Neuron (in vitro differentiated cells): ENCODE measurements at regions not wholly inside any gene's neighbourhood (a gene's known extent, or its start where the extent isn't known, plus 50 kb on each side); places are given as distances from the start of the nearest gene placed in this dataset.

Experiments
- H2AFZ ChIP-seq: one replicate; pipeline ENCODE4 v1.6.1; 2013; ENCODE audit warnings: low read depth, mild to moderate bottlenecking, inconsistent platforms, low read length, moderate library complexity
- H3K27me3 ChIP-seq: one replicate; pipeline ENCODE4 v1.6.1; 2013; ENCODE audit warnings: low read length; ENCODE audit not compliant: insufficient read depth
- H3K36me3 ChIP-seq: one replicate; pipeline ENCODE4 v1.6.1; 2013; ENCODE audit warnings: low read length; ENCODE audit not compliant: insufficient read depth
- H3K4me1 ChIP-seq: one replicate; pipeline ENCODE4 v1.6.1; 2013; ENCODE audit warnings: low read length; ENCODE audit not compliant: insufficient read depth
- H3K4me3 ChIP-seq: 2 replicates; pipeline ENCODE4 v1.5.1; 2013; ENCODE audit warnings: mild to moderate bottlenecking, low read length, moderate library complexity
- H3K9me3 ChIP-seq: one replicate; pipeline ENCODE4 v1.6.1; 2013; ENCODE audit warnings: low read length

- Histone ChIP-seq H2AFZ (no peak overlapping the region), H3K9me3 (no peaks in the 10 kb centered on the region), H3K27me3 (no peaks in the 10 kb centered on the region), H3K36me3 (no peaks in the 10 kb centered on the region), H3K4me3 (no peak overlapping the region), H3K4me1 (no peaks in the 10 kb centered on the region)
These were observed 831.8 kb upstream of the SEL1L start for GRCh38 chr14:82365471-82365870.

- Histone ChIP-seq H3K36me3 (no peaks in the 10 kb centered on the region), H3K4me1 (no peaks in the 10 kb centered on the region), H3K4me3 (no peak overlapping the region), H2AFZ (no peak overlapping the region), H3K27me3 (no peaks in the 10 kb centered on the region), H3K9me3 (no peaks in the 10 kb centered on the region)
These were observed 833.1 kb upstream of the SEL1L start for GRCh38 chr14:82366803-82367202.

GRCh38 chr14:82379291-82379690 is 845.6 kb upstream of the SEL1L start:
- no peaks in the 10 kb centered on the region for H3K9me3 ChIP-seq
- H3K36me3 ChIP-seq, result no peaks in the 10 kb centered on the region
- no peak overlapping the region for H2AFZ ChIP-seq
- no peak overlapping the region for H3K4me3 ChIP-seq
- H3K4me1 ChIP-seq, result no peaks in the 10 kb centered on the region
- no peaks in the 10 kb centered on the region for H3K27me3 ChIP-seq

DNA sequence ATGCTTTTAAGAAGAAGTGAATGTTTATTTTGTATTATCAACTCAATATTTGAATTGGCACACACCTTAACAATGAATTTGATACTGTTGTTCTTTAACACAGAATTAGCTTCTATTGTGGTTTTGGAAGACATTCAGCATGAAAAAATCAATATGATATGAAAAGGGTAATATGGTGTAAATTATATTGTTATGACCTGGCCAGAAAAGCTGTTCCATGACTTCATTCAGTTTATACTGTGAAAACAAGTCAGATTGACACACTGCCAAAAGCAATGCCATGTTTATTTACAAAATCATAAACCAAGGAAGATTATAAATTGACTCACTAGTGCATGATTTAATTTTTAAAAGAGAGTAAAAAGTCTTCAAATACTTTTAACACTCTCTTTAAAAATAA is 851.4 kb upstream of the SEL1L start:
- Histone ChIP-seq H3K36me3 (no peaks in the 10 kb centered on the region), H3K4me1 (no peaks in the 10 kb centered on the region), H2AFZ (no peak overlapping the region), H3K4me3 (no peak overlapping the region), H3K9me3 (no peaks in the 10 kb centered on the region), H3K27me3 (no peaks in the 10 kb centered on the region)

- Histone ChIP-seq H2AFZ (no peak overlapping the region), H3K9me3 (no peaks in the 10 kb centered on the region), H3K36me3 (no peaks in the 10 kb centered on the region), H3K4me1 (no peaks in the 10 kb centered on the region), H3K27me3 (no peaks in the 10 kb centered on the region), H3K4me3 (no peak overlapping the region)
These were observed 854.0 kb upstream of the SEL1L start for GRCh38 chr14:82387699-82388098.

- H3K4me3 ChIP-seq, result no peak overlapping the region
- no peaks in the 10 kb centered on the region for H3K36me3 ChIP-seq
- no peaks in the 10 kb centered on the region for H3K9me3 ChIP-seq
- no peak overlapping the region for H2AFZ ChIP-seq
- H3K4me1 ChIP-seq, result no peaks in the 10 kb centered on the region
- H3K27me3 ChIP-seq, result no peaks in the 10 kb centered on the region
These were observed 854.8 kb upstream of the SEL1L start for GRCh38 chr14:82388488-82388887.

DNA sequence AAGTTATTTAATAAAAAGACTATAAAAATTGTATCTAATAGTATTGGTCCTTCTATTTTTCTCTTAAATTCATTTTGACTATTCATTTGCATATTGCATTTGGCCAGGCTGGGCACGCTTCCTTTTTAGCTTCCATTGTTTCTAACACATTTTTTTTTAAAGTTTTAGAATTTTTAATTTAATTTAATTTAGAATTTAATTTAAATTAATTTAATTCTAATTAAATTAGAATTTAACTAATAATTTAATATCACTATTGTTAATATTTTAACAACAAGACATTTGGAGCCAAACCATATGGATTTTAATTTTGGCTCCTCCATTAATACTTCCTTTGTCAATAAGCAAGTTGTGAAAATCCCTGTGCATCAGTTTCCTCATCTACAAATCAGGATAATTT is 856.9 kb upstream of the SEL1L start:
- Histone ChIP-seq H3K27me3 (no peaks in the 10 kb centered on the region), H3K36me3 (no peaks in the 10 kb centered on the region), H3K4me1 (no peaks in the 10 kb centered on the region), H3K4me3 (no peak overlapping the region), H2AFZ (no peak overlapping the region), H3K9me3 (no peaks in the 10 kb centered on the region)

DNA sequence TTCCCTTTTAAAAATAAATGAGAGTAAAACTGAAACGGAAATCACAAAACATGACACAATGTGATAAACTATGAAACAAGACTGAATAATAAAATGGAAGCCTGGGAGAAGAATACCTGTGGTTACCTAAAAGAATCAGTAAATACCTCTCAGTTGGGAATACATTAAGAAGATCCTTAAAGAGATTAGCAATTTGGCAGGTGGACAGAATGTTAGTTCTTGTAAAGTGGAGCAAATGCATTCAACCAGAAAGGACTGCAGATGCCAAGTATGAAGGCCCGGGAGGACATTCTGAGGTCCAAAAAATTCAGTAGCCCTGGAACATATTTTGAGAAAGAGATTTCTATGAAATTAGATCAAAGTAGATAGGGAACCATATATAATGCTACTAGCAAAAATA is 861.3 kb upstream of the SEL1L start:
- H3K9me3 ChIP-seq, result no peaks in the 10 kb centered on the region
- no peaks in the 10 kb centered on the region for H3K36me3 ChIP-seq
- no peaks in the 10 kb centered on the region for H3K27me3 ChIP-seq

GRCh38 chr14:82398256-82398655 is 864.6 kb upstream of the SEL1L start:
- no peaks in the 10 kb centered on the region for H3K36me3 ChIP-seq
- H3K27me3 ChIP-seq, result no peaks in the 10 kb centered on the region
- no peaks in the 10 kb centered on the region for H3K9me3 ChIP-seq
- no peak overlapping the region for H3K4me3 ChIP-seq
- no peaks in the 10 kb centered on the region for H3K4me1 ChIP-seq
- no peak overlapping the region for H2AFZ ChIP-seq

More for the DNA sequence above, 861.3 kb upstream of the SEL1L start:
- no peak overlapping the region for H3K4me3 ChIP-seq
- no peaks in the 10 kb centered on the region for H3K4me1 ChIP-seq
- no peak overlapping the region for H2AFZ ChIP-seq

DNA sequence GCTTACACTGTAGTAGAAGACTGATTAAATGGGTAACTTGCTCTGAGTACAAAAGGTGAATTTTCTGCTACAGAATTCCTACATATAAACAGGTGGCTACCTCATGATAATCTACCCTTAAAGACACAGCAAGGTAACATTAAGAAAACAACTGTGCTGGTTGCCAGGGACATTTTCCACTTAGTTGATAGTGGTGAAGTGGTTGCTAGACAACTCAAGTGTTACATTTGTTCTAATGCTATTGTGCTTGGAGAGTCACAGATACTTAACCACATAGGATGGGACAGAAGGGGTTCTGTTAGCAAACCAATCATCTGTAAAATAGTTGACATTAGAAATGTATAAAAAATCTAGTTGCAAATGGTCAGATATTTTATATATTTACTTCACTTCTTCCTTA is 870.3 kb upstream of the SEL1L start:
- no peak overlapping the region for H2AFZ ChIP-seq
- no peaks in the 10 kb centered on the region for H3K9me3 ChIP-seq
- H3K4me1 ChIP-seq, result no peaks in the 10 kb centered on the region
- H3K27me3 ChIP-seq, result no peaks in the 10 kb centered on the region
- no peaks in the 10 kb centered on the region for H3K36me3 ChIP-seq
- H3K4me3 ChIP-seq, result no peak overlapping the region

GRCh38 chr14:82410064-82410463 is 876.4 kb upstream of the SEL1L start:
- H3K4me3 ChIP-seq, result no peak overlapping the region
- no peaks in the 10 kb centered on the region for H3K36me3 ChIP-seq
- H3K4me1 ChIP-seq, result no peaks in the 10 kb centered on the region
- H3K27me3 ChIP-seq, result no peaks in the 10 kb centered on the region
- H2AFZ ChIP-seq, result no peak overlapping the region
- no peaks in the 10 kb centered on the region for H3K9me3 ChIP-seq

DNA sequence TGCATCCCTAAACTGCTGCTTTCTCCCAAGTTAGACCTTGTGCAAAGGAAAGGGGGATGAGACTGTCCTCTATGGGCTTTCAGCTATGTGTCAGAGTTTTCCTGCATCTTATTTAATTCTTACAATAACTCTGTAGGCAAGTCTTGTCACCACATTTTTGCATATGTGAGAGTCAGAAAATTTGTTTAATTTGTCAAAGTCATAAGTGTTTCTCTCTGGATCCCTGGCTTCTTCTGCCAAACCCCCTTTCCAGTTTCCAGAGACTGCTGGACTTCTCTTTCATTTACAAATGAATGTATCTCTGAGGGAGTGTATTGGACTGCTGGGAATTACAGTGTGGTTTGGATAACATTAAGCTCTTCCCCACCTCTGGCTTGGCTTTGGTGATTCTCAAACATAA is 877.6 kb upstream of the SEL1L start:
- Histone ChIP-seq H3K9me3 (no peaks in the 10 kb centered on the region), H3K4me1 (no peaks in the 10 kb centered on the region), H2AFZ (no peak overlapping the region), H3K4me3 (no peak overlapping the region), H3K27me3 (no peaks in the 10 kb centered on the region), H3K36me3 (no peaks in the 10 kb centered on the region)

- Histone ChIP-seq H3K9me3 (no peaks in the 10 kb centered on the region), H3K36me3 (no peaks in the 10 kb centered on the region), H3K4me1 (no peaks in the 10 kb centered on the region), H3K4me3 (no peak overlapping the region), H2AFZ (no peak overlapping the region), H3K27me3 (no peaks in the 10 kb centered on the region)
These were observed 878.9 kb upstream of the SEL1L start for GRCh38 chr14:82412545-82412944.

DNA sequence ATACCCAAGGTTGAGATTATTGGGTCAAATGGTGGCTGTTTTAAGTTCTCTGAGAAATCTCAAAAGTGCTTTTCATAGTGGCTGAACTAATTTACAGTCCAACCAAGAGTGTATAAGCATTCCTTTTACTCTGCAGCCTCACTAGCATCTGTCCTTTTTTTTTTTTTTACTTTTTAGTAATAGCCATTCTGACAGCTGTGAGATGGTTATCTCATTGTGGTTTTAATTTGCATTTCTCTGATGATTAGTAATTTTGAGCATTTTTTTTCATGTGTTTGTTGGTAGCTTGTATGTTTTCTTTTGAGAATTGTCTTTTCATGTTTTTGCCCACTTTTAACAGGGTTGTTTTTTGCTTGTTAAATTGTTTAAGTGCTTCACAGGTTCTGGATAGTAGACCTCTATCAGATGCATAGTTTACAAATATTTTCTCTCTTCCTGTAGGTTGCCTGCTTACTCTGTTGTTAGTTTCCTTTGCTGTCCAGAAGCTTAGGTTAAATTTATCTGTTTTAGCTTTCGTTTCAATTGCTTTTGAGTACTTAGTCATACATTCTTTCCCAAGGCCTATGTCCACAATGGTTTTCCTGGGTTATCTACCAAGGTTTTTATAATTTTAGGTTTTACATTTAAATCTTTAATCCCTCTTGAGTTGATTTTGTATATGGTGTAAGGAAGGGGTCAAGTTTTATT is 881.3 kb upstream of the SEL1L start:
- H3K4me1 ChIP-seq, result no peaks in the 10 kb centered on the region
- H3K9me3 ChIP-seq, result no peaks in the 10 kb centered on the region
- H3K36me3 ChIP-seq, result no peaks in the 10 kb centered on the region
- no peak overlapping the region for H3K4me3 ChIP-seq
- H3K27me3 ChIP-seq, result no peaks in the 10 kb centered on the region
- H2AFZ ChIP-seq, result no peak overlapping the region
